ENCODE measurements at regions not wholly inside any gene's neighbourhood (a gene's known extent, or its start where the extent isn't known, plus 50 kb on each side); places are given as distances from the start of the nearest gene placed in this dataset.

GRCh38 chr12:118827606-118828005 is 153.7 kb upstream of the SRRM4 start:
- ChIA-PET CTCF (ENCODE audit: low intra/inter-chr PET ratio, low total read pairs) (no interaction called here), POLR2A (no interaction called here)
- in situ Hi-C loops (cut with HindIII; ENCODE audit: extremely low pct_ligation_motif_present, low pct_unique_long_range_greater_than_20kb) (no loop called here), intact Hi-C loops (cut with micrococcal nuclease; ENCODE audit: unreplicated experiment) (no loop called here)
- Histone ChIP-seq H3K4me1 (ENCODE audit: insufficient read depth, low read length) (no peaks in the 10 kb centered on the region), H3K27me3 (ENCODE audit: control insufficient read depth in 1 of 2, insufficient read depth in 2 of 2, low read length in 2 of 2) (no peaks in the 10 kb centered on the region), H3K4me2 (ENCODE audit: low read depth, low read length) (no peak overlapping the region), H3K9ac (ENCODE audit: insufficient read depth, low read depth, low read length) (no peak overlapping the region), H3K27ac (ENCODE audit: extremely low read length, insufficient read depth, low read length) (no peak overlapping the region), H3K9me3 (ENCODE audit: low read length) (no peaks in the 10 kb centered on the region), H4K20me1 (ENCODE audit: insufficient read depth, low read length) (no peaks in the 10 kb centered on the region), H3K4me3 (replicated peaks in 1 of 3; ENCODE audit: insufficient read depth in 1 of 3, low read depth in 2 of 3, low read length in 3 of 3) (no peak overlapping the region), H3K36me3 (replicated peaks in 1 of 2; ENCODE audit: control insufficient read depth in 1 of 2, insufficient read depth in 2 of 2, low read length in 2 of 2) (no peaks in the 10 kb centered on the region), H2AFZ (ENCODE audit: low read length) (no peak overlapping the region), H3K79me2 (ENCODE audit: insufficient read depth, low read length) (no peaks in the 10 kb centered on the region)
- 43% methylated on average over 6 of the region's 6 CpGs for WGBS (ENCODE audit: low lambda C conversion rate)
- BruUV-seq (replicated peaks) = no TSS peak
- no peak for FAIRE-seq
- no peak for DNase-seq (ENCODE audit: low spot score)
- no peak for ATAC-seq
- no peak for TF ChIP-seq ARID2 (CRISPR knock-in tag; IDR thresholded peaks at IDR 0.05; ENCODE audit: borderline replicate concordance)
- TF ChIP-seq ZBTB38 (CRISPR knock-in tag; IDR thresholded peaks at IDR 0.05) = no peak
- TF ChIP-seq ZNF704 (CRISPR knock-in tag; IDR thresholded peaks at IDR 0.05; ENCODE audit: borderline replicate concordance) = no peak
- no peak for TF ChIP-seq SMC3 (IDR thresholded peaks at IDR 0.05; ENCODE audit: low read length)
- no peak for TF ChIP-seq TEAD3 (CRISPR knock-in tag; optimal IDR thresholded peaks at IDR 0.05; ENCODE audit: borderline replicate concordance)
- TF ChIP-seq MATR3 (CRISPR knock-in tag; IDR thresholded peaks at IDR 0.05) = no peak
- no peak for TF ChIP-seq ZNF563 (CRISPR knock-in tag; IDR thresholded peaks at IDR 0.05)
- no peak for TF ChIP-seq FOXK2 (IDR thresholded peaks at IDR 0.05)
- no peak for TF ChIP-seq FOXO1 (CRISPR knock-in tag; IDR thresholded peaks at IDR 0.05)
- no peak for TF ChIP-seq ZNF674 (CRISPR knock-in tag; IDR thresholded peaks at IDR 0.05; ENCODE audit: low read depth)
- TF ChIP-seq THAP11 (CRISPR knock-in tag; IDR thresholded peaks at IDR 0.05) = no peak
- no peak for TF ChIP-seq ZNF616 (CRISPR knock-in tag; IDR thresholded peaks at IDR 0.05; ENCODE audit: low read depth)
- TF ChIP-seq YY1 (IDR thresholded peaks at IDR 0.05; ENCODE audit: insufficient read depth, insufficient replicate concordance, low read depth, low read length) = no peak
- TF ChIP-seq ZMAT3 (CRISPR knock-in tag; conservative IDR thresholded peaks at IDR 0.05) = no peak
- TF ChIP-seq ZNF672 (CRISPR knock-in tag; IDR thresholded peaks at IDR 0.05) = no peak
- no peak for TF ChIP-seq ZBED4 (CRISPR knock-in tag; IDR thresholded peaks at IDR 0.05; ENCODE audit: borderline replicate concordance)
- no peak for TF ChIP-seq ZNF430 (CRISPR knock-in tag; IDR thresholded peaks at IDR 0.05)
